HG03064 (cell line): ENCODE measurements at regions not wholly inside any gene's neighbourhood (a gene's known extent, or its start where the extent isn't known, plus 50 kb on each side); places are given as distances from the start of the nearest gene placed in this dataset.

ENCODE experiments used
- ATAC-seq: cut with Tn5 transposase; IDR thresholded peaks from one replicate; pipeline ENCODE4 v1.9.1; 2021; ENCODE audit warnings: low read depth; ENCODE audit not compliant: unreplicated experiment

DNA sequence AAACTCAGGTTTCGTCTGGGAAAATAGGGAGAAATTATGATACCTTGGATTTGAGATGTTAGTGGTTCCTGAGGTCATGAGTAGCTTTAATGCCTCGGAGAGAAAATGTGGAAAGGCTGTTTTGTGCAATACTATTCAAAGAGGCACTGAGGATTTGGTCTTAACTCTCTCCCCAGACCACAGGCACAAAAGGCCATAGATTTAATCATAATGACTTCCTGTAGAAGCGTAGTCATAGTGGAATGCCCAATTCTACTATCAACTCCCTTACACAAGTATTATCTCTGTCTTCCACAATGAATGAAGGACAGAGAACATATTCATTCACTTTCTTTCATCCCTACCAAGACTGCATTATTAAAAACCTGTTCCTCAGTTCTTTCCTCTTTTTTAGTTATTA, 153.0 kb upstream of the FTMT start:
- no peak for ATAC-seq

DNA sequence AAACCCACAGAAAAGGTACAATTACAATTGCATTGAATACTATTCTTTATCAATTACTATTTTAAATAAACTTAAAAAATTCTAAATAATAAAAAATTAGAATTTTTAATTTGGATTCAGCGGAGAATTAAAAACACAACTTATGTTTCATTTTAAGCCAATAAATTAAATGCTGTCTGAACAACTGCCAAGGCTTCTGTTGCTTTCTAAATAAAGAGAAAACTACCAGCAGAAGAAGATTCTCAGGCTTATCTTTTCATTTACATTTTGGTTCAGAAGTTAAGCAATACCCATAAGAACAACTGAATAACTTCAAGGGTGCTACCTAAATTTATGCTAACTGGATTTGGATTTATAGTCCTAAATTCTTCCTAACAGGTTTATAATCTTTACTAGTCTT, 150.0 kb upstream of the FTMT start:
- ATAC-seq = no peak

DNA sequence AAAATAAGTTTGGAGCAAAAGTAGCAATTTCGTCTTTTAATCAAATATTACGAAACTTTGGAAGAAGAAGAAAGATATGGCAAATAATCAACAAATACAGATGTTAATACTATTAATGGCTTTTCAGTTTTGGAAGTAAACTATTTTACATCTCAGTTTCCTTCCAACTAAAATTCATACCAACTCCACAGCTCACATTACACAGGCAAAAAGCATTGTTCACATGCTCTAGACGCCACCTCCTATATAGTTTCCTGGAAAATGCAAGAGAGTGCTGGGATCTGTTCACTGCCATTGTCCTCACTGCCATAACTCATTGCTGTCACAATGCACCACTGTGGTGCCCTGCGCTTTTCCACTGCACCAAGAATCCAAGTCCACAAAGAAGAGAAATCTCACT, 149.0 kb upstream of the FTMT start:
- ATAC-seq = no peak

DNA sequence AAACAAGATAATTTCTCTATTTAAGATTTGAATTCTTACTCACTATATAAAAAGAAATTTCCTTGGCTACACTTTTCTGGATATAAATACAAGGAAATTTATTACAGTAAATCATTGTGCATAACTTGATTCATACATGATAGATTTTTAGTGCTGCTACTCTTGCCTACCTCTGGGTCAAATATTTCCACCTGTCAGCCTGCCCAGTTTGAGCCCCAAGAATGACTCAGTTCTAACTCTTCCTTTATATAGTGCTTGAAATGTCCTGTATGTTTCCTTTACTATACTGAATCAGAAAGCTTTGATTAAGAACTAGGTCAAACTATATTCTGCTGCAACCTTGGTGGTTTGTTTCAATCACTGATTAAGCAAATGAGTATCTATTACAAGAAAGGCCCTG, 147.4 kb upstream of the FTMT start:
- no peak for ATAC-seq

DNA sequence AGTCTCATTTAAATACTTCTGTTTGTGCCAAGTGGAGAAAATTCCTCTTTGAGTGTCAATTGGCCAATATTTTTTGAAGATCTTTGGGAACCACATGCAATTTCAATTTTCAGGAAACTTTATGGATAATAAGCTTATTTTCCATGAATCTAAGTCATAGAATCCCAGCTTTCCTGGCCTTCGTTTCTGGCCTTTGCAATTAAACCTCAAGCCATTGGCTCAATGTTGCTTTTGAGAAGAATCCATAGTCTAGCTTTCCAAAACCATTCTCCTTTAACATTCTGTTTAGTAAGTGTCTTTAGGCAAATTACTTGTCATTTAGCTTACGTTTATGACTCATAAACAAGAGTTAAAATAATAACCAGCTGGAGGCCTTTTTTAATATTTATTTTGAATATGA, 145.0 kb upstream of the FTMT start:
- ATAC-seq = no peak

DNA sequence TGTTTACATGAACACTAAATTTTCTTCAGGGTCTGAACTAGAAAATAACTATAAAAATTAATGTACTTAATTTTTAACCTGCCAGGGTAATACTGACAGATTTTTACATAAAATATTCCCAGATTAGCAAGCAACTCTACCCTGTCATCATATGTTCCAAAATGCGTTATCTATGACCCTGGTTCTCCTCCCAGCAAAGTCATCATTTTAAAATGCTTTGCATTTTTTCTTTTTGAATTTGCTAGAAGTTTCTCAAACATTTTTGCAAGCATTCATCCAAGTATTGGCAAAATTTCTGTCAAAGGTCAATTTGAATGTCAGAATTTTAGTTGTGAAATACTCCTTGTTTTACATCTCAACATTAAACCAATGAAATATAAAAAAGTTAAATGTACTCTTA, 144.5 kb upstream of the FTMT start:
- no peak for ATAC-seq

DNA sequence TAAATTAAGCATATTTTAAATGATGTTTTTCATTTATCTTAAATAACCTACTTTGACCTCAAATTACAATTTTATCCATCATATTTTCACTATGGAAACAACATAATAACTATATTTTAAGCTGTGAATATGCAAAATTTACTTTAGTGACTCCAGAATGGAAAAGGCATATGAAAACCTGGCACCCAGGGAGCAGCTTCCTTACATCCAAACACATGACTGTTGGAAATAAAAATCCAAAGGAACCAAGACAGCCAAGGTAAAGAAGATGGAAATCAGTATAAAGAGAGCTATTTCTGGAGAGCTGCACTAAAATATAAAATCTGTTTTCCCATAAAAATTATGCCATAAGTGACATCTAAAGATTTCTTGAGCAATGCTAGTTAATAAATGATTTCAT, 140.3 kb upstream of the FTMT start:
- no peak for ATAC-seq

DNA sequence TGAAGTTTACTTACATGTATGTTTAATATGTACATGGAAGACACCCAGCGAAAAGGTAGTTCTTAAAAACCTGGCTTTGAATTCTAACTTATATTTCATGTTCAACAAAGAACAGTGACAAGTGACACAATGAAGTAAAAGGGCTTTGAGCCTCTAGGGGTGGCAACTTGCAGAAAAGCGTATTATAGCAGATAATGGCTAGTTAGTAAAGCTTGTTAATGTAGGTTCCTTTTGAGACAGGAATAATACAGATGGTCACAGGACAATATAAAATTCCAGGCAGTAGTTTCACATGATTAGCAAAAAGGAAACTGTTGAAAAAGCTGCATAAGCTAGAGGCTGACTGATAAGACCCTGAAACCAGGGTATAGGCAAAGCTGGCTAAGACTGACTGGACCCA, 132.4 kb upstream of the FTMT start:
- no peak for ATAC-seq

DNA sequence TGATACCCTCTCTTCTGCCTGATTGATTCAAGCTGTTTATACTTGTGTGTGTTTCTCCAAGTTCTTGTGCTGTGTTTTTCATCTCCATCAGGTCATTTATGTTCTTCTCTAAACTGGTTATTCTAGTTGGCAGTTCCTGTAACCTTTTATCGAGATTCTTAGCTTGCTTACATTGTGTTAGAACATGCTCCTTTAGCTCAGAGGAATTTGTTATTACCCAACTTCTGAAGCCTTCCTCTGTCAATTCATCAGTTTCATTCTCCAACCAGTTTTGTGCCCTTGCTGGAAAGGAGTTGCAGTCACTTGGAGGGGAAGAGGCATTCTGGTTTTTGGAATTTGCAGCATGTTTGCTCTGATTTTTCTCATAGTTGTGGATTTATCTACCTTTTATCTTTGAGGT, 126.2 kb upstream of the FTMT start:
- ATAC-seq = no peak

DNA sequence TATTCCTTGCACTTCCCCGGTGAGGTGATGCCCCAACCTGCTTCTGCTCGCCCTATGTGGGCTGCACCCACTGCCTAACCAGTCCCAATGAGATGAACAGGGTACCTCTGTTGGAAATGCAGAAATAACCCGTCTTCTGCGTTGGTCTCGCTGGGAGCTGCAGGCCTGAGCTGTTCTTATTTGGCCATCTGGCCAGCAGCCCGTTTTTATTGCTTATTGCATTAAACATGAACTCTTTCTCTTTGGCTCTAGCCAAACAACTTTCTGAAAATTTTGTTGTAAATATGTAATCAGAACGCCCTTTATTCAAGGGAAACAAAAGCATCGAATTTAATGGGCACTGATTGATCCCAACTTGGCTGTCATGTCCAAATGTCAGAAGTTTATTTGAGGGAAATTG, 124.7 kb upstream of the FTMT start:
- no peak for ATAC-seq

DNA sequence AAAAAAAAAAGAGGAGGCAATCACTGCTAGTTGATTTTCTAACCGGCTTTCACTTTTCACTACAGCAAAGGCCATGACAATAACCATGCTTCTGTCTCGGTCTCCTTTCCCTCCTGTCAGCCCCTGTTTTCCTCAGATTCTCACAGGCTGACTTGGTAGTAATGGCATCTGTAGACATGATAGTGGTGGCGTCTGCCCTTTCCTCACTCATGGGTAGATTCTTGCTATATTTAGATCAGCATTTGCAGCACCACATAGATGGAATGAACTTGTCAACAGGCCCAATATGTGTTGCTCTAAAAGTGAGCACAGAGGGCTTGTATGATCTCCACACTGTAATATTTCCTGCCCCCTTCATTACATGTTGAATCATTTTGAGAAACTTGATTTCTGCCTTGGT, 120.3 kb upstream of the FTMT start:
- ATAC-seq = no peak

DNA sequence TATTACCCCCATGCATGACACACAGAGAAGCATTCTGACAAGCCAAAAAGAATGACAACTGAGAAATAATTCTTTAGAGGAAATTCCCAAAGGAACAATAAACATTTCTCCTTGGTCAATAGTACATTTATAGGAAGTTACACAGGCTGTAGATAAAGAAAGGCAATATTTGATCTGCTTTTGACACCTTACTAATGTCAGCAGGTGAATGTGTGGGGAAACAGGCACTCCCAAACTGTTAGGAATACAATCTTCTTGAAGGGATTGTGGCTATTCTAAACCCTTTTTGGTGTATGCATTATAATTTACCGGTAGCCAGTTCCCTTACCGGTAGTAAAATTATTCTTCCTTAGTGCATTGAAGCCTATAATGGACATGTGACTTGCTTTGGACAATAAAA, 116.1 kb upstream of the FTMT start:
- ATAC-seq = no peak

DNA sequence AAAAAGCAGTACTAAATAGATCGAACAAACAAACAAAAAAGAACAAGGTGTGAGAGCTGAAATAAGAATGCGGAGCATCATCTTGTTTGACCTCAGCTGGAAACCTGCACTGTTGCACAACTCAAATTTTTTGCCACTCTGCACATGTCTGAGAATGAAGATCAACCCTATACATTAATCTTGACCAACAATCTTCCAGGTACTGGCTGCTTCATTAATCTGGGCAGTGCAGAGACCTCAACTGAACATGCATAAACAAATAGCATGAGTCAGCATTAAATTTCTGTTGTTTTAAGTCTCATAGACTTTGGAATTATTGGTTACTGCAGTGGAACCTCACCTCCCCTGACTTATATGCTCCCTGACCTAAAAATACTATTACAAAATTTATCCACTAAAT, 114.6 kb upstream of the FTMT start:
- no peak for ATAC-seq

DNA sequence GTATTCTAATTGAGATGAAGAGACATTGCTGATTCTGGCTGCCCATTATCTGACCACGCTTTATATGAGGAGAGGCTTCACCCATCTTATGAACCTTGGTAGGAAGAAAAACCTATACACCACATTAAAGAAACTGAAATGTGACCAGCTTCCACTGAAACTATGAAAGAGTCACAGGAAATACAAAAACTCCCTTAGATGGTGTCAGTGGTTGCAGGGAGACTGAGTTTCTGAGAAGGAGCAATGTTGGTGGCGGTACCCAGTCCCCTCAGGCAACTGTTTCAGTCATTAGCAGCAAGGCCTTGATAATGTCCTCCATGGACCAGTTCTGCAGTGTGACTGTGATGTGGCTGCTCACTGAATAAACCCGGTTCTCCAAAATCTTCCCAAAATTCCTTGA, 110.5 kb upstream of the FTMT start:
- ATAC-seq = no peak

DNA sequence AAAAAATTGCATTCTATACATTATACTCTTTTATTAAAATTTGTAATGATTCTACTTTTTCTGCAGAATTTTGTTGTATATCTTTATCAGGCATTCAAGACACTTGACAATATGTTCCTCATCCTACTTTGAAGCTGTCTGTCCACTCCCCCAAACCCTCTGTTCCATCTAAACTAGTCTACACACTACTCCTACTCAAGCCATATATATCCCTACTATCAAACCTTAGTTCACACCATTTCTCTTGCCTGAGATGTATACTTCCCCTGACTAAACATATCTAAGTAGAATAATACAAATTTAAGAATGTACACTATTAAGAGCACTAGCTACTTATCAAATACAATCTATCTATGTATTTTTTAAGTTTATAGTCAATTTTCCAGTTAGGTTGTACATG, 107.1 kb upstream of the FTMT start:
- no peak for ATAC-seq

DNA sequence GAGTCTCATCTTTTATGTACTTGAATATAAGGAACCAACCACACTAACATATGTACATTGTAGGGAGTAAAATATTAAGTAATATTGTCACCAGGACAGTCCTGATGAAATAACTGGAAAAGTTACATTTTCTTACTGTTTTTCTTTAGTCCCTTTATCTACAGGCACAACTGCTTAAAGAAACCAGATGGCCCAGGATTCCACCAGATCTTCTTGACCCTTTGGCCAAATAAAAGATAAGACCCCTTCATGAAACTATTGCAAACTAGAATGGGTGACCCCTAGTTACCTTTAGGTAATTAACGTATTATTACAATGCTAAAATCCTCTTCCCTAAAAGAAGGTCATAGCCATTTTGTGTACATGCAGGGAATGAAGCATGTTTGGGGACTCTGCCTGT, 106.3 kb upstream of the FTMT start:
- ATAC-seq = no peak

DNA sequence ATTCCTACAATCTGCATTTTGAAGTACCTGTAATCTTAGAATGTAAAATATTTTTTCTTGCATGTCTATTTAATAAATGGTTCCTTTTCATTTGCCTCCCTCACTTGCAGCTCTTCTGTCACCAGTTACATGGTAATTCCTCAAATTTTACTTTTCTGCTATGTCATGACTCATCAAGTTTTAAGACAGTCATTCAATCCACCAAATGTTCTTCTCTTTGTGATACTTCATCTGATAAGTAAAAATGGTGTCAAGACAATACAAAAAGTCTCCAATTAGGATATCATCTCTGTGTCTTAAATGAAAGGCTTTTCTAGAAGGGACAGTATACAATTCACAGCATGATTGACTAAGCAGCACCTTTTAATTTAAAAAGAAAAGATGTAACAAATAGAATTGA, 104.9 kb upstream of the FTMT start:
- no peak for ATAC-seq

DNA sequence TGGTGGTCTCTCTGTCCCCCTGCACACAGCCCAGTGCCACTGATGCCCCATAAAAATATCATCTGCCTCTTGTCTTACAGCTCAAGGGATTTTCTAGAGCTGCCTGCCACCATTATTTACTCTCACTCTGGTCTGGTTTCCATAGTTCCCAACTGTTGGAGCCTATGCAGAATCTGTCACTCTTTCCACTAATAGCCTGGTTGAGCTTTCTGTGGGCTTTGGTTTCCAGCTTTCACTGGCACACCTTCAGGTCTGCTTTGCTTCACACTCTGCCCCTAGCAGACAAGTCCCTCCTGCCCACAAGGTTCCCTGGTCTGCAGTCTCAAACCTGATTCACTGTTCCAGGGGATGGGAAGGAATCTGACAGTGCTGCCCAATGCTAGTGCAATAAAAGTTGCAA, 103.0 kb upstream of the FTMT start:
- no peak for ATAC-seq

DNA sequence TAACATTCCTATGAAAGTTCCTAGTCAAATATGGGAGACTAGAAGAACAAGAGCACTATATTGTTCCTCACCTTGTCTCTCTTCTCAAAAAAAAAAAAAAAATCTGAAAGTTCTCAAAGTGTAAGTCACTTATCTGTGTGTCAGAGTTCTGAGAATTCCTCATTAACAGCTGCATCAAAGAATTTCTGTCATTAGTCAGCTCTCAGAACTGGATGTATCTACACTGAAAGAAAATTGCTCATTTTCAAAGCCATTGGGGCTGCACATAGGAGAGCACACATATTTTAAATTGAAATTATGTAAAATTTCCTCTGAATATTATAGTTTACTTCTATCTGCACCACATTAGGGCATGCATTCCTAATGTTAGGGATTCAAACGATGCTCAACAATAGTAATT, 99.5 kb upstream of the FTMT start:
- ATAC-seq = no peak

DNA sequence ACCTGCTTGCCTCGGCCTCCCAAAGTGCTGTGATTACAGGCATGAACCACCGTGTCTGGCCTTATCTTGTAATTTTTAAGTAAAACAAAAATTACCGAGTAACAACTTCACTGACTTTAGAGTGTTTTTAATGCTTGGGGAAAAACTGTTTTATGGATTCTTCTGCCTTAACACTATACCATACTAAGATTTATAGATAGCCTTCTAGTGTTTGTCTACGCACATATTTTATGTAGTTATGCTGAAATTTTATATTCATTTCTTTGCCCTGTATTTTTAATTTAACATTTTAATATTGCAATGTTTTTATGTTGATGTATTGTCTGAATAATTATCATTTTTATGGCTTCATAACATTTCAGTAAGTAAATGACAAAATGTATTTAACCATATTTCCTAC, 96.4 kb upstream of the FTMT start:
- ATAC-seq = no peak

DNA sequence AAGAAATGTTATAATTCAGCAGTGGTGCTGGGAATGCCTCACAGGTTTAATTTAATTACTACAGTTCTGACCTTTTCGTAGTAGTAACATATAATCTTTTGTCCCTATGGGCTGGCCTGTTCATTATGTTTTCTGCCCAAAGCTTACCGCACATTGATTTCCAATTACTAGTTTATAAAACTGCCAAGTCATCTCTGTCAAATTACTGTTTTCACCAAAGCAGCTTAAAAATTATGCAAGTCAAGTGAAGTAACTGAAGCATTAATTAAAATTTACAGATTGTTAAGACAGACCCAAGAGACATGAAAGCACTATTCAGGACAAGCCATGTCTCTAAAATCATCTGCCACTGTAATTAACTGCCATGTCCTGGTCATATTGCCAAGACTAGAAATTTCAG, 93.9 kb upstream of the FTMT start:
- no peak for ATAC-seq

DNA sequence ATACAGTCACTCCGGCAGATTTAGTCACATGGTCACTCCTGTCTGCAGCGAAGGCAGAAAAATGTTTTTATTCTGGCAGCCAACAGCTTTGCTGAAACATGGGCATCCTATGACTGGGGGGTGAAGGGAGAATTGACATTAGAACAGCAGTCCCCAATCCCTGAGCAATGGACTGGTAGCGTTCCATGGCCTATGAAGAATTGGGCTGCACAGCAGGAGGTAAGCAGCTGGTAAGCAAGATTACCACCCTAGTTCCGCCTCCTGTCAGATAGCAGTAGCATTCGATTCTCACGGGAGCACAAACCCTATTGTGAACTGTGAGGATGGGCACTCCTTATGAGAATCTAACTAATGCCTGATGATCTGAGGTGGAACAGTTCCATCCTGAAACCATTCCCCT, 93.1 kb upstream of the FTMT start:
- no peak for ATAC-seq

DNA sequence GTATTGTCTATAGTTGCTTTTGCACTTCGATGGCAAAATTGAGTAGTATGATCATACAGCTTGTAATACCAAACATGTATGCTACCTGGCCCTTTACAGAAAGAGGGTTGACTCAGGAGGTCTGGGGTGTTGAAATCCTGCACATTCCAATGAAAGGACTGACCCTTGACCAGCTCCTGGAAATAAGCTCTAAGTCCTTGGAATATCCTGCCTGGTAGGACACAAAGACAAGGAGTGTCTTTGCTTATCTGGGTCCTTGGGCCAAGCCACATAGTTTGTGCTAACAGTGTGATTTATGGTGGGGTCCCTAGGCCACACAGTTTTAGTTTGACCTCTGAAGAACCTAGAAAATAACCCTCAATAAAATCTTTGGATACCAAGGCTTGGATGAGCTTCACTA, 89.3 kb upstream of the FTMT start:
- no peak for ATAC-seq

DNA sequence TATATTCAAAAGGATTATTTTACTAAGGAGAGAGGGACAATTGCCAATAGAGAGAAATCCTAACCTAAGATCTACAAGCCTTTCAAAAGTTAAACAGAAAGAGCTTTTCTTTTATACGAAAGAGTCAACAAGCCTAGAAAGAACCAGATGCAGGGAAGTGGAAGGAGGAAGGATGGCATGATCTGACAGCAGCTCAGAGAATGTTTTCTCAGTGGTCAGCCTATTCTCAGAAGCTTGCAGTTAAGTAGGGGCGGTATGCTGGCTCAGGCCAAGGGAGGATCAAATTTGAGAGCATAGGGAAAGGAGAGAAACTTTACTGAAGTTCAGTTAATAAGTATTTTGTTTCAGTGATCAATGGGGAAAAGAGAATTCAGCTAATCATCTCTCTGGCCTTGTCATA, 88.0 kb upstream of the FTMT start:
- ATAC-seq = no peak
